HG03575 (cell line): ENCODE measurements at regions not wholly inside any gene's neighbourhood (a gene's known extent, or its start where the extent isn't known, plus 50 kb on each side); places are given as distances from the start of the nearest gene placed in this dataset.
"Not testable (repeated sequence)": the region's sequence is repeated elsewhere in the genome, so short reads cannot be mapped to it uniquely, and the experiment has no call there.

Experiments used
- ATAC-seq: cut with Tn5 transposase; IDR thresholded peaks from one replicate; pipeline ENCODE4 v1.9.1; 2021; ENCODE audit not compliant: unreplicated experiment, insufficient number of reproducible peaks, low FRiP score; ENCODE audit errors: extremely low read depth

DNA sequence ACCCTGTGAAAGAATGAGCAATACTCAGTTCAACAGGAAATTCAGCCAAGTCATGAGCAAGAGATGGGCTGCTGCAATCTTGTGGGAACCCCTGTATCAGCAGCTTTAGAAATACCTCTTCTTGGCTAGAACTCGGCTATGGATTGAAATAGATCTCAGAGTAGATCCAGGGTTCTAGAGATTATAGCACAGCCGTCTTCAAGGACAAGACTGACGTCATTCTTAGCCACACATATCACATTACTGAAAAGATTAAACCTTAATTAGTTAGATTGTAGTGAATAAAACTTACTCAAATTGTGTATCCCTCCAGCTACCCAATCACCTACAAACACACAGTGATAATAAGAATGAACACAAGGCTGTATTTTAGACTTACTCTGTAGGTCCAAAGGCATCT lies 776.4 kb downstream of the EPHA4 start:
- no peak for ATAC-seq

DNA sequence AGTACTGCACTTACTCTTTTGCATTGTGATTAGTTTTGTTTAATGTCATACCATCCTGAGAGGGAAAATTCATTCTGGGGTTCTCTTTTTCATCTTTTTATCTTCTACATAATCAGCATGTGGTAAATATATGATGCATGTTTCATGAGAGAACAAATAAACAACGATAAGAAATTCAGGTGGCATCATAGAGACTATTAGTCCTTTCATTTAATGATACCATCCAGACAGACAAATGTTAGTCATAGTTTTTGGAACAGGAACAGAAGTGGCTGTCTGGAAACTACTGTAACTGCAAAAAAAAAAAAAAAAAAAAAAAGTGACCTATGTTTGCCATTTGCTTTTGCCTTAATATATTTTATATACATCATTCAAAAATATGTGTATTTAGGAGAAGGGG lies 761.0 kb downstream of the EPHA4 start:
- ATAC-seq: no peak

DNA sequence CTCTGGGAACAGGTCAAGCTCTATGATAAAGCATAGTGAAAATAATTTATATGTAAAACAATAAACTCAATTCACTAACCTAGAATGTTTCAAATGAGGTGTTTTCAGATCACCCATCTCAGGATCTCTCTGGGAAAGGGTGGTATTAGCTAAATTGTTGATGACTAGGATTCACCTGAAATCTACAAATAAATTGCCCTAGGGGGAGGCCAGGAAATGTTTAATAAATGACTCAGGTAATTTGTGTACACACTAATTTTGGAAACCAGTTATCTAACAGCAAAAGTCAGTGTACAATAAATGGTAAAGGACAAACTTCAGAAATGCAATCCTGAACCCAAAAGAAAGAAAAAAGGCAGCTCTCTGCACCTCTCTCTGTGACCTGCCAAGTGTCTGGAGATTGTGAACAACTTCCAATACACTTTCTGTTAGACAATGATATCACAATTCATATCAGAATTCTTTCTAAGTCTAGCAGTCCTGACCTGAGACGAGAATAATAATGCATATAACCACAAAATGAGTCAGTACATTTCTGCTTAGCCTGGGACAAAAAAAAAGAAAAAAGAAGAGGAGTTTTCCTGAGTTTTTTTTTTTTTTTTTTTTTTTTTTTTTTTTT lies 760.0 kb downstream of the EPHA4 start:
- no peak for ATAC-seq

DNA sequence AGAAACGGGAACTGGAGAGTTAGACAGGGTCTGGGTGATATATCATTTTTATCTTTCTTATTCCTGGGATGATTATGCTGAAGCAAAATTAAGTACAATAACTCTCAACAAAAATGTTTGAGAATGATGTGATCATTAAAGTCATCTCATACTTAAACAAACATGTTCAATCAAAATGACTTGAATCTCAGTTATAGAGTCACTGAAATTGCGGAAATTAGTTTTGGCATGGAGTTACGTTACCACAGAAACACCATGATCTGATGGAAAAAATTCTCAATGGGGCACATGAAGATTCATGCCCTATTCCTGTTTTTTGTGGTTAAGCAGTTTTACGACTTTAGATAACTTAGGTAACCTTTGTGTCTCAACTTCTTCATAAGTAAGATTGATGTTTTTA lies 757.7 kb downstream of the EPHA4 start:
- ATAC-seq: no peak

DNA sequence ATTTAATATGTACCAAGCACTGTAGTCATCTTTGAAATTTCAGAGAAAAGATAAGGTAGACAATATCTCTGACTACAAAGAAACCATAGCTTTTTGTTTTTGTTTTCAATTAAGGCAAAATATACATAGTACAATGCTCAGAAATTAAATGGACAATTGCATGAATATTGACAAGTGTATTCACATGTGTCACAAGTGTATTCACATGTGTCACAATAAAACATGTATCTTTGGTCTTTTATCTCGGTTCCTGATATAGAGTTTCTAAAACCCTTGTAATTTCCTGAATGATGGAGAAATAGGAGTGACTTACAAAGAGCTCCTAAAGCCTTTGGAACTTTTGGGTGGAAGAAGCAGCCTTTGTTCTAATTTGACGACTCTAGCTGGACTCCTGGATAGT lies 756.4 kb downstream of the EPHA4 start:
- no peak for ATAC-seq

DNA sequence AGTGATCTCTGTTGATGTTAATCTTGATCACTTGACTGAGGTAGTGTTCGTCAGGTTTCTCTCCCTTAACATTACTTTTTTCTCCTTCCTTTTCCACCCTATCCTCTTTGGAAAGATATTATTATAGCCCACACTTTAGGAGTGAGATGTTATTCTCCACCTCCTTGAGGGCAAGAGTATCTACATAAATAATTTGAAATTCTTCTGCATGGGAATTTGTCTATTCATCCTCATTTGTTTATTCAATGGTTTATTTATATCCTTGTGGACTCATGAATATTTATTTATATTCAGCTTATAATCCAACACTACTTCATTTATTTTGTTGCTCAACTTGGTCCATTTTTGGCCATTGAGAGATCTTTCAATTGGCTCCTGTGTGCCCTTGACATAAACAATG lies 750.4 kb downstream of the EPHA4 start:
- no peak for ATAC-seq

DNA sequence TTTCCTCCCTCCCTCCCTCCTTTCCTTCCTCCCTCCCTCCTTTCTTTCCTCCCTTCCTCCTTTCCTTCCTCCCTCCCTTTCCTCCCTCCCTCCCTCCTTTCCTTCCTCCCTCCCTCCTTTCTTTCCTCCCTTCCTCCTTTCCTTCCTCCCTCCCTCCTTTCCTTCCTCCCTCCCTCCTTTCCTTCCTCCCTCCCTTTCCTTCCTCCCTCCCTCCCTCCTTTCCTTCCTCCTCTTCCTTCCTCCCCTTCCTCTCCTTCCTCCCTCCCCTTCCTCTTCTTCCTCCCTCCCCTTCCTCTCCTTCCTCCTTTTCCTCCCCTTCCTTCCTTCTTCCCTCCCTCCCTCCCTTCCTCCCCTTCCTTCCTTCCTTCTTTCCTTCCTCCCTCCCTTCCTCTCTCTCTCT lies 748.5 kb downstream of the EPHA4 start:
- not testable (repeated sequence) for ATAC-seq

DNA sequence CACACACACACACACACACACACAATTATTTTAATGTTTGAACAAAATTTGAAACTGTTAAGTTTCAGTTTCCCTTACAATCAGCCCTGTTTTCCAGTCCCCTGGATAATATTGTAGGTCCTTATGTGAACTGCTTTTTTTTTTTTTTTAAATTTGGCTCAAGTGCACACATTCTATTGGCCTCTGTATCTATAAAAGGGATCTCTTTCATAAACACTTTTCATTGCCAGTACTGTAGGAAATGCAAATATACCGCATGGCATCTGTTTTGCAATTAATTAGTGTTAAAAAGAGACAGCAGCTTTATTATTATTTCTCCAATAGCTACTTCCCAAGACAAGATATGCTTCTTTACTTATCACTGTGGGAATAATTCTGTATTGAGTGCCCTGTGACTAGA lies 738.7 kb downstream of the EPHA4 start:
- no peak for ATAC-seq

DNA sequence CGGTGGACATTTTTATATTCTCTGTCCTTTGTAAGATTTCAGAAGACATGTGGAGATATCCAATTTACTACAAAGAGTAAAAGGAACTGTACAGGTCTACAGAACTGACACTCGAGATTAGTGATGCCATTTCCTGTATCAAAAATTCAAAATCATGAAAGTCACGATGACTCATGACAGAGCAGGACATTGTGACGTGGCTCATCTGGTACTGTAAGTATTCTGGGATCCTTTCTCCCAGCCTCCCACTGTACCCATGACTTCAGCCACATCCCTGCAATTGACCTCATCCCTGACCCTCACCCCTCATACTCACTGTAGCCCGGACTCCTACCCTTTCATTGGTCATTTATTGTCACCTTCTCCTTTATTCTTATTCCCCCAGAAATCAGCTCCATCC lies 736.5 kb downstream of the EPHA4 start:
- ATAC-seq: no peak

DNA sequence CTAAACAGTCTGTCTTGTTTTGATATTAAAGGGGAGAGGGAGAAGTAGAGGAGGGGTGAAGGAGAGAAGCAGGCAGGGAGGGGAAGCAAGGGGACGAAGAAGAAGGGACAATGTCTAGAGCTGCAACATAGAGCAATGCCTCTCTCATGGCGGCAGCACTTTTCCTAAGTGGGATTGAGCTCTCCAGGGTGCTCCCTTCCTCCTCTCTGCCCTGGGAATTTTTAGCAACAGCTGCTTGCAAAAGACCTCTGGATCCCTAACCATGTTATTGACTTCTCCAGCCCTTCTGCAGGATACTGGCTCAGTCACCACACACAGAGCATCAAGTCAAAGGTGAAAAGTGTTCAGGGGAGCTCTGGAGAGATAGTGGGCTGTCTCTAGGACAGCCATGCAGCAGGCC lies 734.9 kb downstream of the EPHA4 start:
- ATAC-seq: no peak

DNA sequence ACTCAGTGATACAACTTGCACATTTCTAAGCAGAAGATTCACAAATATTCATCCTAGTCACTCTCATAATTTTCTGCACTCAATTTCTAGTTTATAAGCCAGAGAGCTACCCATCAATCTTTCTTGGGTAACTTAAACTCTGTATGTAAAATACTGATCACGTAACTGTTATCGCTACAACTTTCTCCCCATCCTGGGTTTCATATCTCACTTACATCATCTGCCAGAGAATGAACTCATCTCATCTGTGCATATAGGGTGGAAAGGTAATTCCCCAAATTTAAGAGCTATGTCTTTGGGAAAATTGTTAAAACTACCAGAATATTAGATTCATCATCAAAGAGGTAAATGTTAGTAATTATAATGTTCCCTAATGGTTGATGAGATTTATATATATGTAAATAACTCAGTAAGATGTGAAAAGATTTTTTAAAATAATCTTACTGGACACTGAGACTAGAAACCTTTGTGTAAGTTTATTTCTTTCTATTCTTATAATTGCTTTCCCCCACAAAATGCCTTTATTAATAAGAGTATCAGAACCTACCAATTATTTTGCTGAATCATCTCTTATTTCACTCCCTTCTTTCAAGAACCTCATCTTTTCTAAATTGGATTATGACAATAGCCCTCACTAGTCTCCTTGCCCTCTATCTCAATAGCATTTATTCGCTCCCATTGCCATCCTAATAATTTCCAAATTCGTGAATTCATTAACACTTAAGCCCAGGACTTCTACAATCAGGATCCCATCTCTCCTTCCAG lies 729.0 kb downstream of the EPHA4 start:
- no peak for ATAC-seq

DNA sequence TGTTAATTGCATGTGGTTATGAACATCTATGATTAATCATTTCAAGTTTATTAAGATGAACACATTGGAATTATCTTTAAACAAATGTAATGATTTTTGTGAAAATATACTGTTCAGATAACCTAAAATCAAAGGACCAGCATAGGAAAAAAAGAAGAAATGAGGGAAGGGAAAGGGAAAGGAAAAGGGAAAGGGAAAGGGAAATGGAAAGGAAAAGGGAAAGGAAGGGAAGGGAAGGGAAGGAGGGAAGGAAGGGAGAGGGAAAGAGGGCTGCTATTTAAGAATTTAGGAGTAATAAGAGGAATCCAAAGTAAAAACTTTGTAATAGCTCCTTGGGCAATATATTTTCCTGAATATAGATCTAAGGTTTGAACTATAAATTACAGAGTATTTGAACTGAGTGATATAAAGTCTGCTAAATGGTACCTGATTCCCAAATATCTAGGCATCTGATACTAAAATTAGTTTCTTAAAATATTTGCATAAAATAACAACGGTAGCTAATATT lies 726.3 kb downstream of the EPHA4 start:
- no peak for ATAC-seq

DNA sequence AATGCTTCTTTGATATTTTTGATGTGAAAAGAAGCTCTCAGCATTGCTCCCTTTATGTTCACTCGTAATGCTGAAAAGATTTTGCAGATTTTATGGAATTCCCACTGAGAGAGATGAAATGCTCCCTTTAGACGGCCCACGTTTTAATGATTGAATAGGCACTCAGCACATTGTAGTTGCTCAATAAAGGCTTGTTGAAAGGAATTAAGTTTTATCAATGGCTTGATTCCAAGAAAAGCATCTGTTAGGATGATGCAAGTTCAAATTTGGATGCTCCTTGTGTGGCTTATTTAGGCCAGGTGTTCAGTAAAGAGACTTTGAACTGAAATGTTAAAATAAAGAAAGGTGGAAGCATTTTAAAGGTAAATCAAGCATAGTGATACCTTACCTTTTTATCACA lies 725.1 kb downstream of the EPHA4 start:
- ATAC-seq: no peak

DNA sequence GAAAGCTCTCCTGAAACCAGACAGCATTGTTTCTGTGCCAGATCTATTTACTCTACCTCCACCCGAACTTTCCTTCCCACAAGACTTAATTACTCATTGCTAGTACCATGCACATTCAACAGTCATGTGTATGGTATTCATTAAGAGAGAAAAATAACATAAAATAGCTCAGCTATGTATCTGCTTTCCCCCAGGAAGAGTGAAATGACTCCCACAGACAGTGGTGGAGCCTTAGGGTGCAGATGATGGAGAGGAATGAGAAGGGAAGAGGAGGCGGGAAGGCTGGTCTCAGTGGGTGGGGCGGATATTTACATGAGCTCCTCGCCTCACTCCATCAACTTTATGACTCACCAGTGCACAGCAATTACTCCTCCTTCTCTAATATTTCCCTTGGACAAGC lies 724.5 kb downstream of the EPHA4 start:
- no peak for ATAC-seq

DNA sequence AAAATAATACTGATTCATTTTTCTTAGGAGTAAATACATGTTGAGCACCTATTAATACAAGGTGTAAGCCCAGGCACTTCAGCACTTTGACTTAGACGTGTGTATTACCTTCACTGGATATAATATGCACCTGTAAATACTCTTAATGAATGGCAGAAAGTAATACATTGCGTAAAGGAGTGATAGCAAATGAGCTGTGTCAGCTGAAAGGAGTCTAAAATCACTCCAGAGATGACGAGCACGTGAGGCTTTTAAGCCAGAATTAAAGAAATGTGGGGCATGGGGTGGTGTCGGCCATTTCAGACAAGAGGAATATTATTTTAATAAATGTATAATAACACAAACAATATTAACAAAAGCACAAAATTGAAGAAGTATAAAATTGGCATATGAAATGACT lies 722.7 kb downstream of the EPHA4 start:
- ATAC-seq: no peak

DNA sequence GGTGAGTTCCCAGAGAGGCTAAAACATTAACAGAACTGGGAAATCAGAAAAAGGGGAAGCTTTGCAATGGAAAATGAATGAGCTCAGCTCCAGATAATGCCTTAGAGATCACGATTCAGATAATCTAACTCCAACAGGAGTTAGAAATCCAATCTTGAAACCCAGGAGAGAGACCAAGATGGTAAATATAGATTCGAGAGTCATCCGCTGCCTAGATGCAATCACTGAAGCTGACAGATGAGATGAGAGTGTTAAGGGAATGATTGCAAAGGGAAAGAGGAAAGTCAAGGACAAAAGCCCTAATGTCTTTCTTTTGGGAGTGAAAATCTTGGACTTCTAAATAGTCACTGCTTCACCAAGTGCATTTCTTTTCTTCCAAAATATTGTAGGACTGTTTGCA lies 722.0 kb downstream of the EPHA4 start:
- ATAC-seq: no peak

DNA sequence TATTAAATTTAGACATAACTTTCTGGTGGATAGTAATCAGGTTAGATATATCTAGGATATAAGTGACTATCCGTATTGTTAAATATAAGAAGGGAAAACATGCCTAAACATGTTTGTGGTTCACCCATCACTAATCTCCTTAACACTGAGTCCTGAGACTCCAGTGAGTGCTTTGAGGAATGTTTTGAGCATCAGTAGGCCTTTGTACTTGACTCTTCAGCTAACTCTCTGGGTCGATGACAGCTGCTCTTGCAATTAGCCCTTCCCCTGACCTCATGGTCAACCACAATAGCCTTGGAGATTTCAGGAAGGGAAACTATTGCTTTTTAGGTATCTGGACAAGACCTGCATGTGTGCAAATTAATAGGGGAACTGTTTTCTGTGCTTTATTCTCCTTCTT lies 716.8 kb downstream of the EPHA4 start:
- no peak for ATAC-seq

DNA sequence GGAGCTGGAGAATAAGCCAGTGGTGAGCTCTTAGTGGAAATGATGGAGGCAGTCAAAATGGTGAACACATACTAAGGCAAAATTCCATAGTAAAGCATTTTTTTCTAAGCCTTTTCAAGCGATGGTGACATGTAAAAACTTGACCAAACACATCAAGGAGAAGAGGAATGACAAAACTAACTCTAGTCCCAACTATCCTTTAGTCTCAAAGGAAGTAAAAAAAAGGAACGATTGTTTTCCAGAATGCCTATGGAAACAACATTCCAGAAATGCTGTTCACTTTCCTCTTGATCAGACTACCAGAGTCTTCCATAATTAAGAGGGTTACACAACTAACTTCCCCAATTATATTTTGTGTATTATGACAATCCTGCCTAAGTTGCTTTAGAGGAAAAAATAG lies 715.6 kb downstream of the EPHA4 start:
- ATAC-seq: no peak

DNA sequence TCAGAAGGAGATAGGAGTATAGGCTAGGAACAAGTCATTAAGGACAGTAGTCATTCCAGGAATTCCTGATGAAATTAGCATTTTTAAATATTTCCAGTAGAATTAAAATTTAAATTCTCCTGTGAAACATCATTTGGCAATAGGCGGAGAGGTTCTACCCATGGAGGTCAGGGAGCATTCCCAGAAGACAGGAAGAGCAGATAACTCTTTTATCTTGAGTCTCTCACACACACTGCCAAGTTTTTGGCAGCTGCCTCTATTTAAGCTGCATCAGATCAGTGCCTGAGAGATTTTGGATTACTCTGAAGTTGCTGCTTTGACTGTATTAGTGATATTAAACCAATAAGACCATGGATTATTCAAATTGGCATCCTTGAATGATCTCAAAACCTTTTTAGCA lies 714.7 kb downstream of the EPHA4 start:
- ATAC-seq: no peak

DNA sequence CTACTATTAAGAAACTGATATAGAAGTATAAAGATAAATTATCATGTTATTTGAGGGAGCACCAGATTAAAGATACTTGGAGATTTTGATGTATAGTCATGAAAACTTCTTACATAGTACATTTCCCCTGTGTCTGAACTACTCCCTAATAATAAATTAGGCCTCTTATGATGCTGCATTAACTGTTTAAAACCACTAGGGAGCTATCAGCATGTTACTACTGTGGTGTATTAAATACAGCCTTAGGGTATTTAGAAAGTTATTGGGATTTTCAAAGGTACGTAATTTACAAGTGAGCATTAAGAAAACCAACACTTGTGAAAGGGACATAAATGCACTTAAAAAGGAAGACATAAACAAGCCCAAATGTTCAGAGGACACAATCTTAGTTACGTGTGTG lies 714.0 kb downstream of the EPHA4 start:
- no peak for ATAC-seq

DNA sequence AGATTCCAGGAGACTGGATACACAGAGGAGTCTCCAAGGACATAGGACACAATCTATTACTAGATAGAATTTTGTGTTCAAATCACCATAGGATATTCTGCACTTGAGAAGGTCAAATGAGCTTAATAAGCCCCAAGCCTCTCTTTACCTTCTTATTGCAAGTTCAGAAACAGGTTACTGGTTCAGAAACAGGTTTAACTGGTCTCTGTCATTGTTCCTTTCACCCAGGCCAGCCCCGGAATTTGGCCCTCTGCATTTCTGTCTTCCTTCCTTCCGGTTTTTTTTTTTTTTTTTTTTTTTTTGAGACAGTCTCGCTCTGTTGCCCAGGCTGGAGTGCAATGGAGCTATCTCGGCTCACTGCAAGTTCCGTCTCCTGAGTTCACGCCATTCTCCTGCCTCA lies 700.2 kb downstream of the EPHA4 start:
- ATAC-seq: no peak
